ENCODE measurements at regions not wholly inside any gene's neighbourhood (a gene's known extent, or its start where the extent isn't known, plus 50 kb on each side); places are given as distances from the start of the nearest gene placed in this dataset.

DNA sequence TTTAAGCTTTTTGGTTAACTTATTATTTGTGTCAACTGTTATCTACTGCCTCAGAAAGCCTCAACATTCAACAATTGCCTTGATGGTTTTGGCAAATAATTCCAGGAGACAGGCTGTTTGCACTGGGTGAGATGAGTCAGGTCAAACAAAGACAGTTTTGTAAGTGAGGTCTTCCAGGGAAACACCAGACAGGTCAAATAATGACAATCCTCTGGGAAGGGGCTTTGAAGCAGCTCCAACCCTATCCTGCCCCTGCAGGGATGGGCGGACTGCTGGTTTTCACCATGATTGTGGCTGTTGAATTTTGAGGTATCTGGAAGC lies 79.4 kb upstream of the PRR23E start:
- TF ChIP-seq CTCF (IDR thresholded peaks at IDR 0.05) (no peak), ZFX (IDR thresholded peaks at IDR 0.05; ENCODE audit: borderline replicate concordance) (no peak)
